ENCODE measurements at regions not wholly inside any gene's neighbourhood (a gene's known extent, or its start where the extent isn't known, plus 50 kb on each side); places are given as distances from the start of the nearest gene placed in this dataset.
"Not testable (repeated sequence)": the region's sequence is repeated elsewhere in the genome, so short reads cannot be mapped to it uniquely, and the experiment has no call there.

DNA sequence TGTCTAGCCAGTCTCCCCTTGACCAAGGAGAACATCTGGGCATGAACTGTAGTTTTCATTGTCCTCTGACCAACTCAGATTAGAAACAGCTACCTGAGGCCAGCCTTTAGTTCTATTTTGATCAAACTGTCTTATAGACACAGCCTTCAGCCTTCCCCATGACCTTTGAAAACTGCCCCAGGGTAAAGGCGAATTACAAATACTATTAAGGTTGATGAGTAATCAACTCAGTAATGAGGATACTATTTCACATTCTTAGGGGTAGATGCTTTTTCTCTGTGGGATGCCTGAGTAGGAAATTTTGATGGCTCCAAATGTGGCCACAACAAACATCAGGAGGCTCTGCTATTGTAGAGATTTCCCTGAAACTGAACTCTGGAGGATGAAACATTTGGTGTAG, 234.0 kb upstream of the VKORC1L1 start:
- TF ChIP-seq, protein P1, sequence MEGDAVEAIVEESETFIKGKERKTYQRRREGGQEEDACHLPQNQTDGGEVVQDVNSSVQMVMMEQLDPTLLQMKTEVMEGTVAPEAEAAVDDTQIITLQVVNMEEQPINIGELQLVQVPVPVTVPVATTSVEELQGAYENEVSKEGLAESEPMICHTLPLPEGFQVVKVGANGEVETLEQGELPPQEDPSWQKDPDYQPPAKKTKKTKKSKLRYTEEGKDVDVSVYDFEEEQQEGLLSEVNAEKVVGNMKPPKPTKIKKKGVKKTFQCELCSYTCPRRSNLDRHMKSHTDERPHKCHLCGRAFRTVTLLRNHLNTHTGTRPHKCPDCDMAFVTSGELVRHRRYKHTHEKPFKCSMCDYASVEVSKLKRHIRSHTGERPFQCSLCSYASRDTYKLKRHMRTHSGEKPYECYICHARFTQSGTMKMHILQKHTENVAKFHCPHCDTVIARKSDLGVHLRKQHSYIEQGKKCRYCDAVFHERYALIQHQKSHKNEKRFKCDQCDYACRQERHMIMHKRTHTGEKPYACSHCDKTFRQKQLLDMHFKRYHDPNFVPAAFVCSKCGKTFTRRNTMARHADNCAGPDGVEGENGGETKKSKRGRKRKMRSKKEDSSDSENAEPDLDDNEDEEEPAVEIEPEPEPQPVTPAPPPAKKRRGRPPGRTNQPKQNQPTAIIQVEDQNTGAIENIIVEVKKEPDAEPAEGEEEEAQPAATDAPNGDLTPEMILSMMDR (IDR thresholded peaks at IDR 0.05; ENCODE audit: poor library complexity, severe bottlenecking) = not testable (repeated sequence)
- not testable (repeated sequence) for TF ChIP-seq EP300 (conservative IDR thresholded peaks at IDR 0.05; ENCODE audit: poor library complexity, severe bottlenecking); REST (IDR thresholded peaks at IDR 0.05; ENCODE audit: borderline replicate concordance)

Data from neural cell (in vitro differentiated cells).